HepG2 (cell line): ENCODE measurements at regions not wholly inside any gene's neighbourhood (a gene's known extent, or its start where the extent isn't known, plus 50 kb on each side); places are given as distances from the start of the nearest gene placed in this dataset.

Experiments
- LRRFIP1 ChIP-seq: sonication (generic); formaldehyde crosslinking; conservative IDR thresholded peaks from 2 replicates; pipeline ENCODE4 v1.4.0; 2020; ENCODE audit warnings: missing genetic modification reagents
- NFRKB ChIP-seq: fragments of 450-650 bp; IDR thresholded peaks from 2 replicates; pipeline ENCODE4 v1.6.1; 2017
- PRDM10 ChIP-seq: sonication (generic); formaldehyde crosslinking; IDR thresholded peaks from 2 replicates; pipeline ENCODE4 v1.4.0; 2020; ENCODE audit warnings: low read depth, missing genetic modification reagents
- SMAD3 ChIP-seq: sonication (generic); formaldehyde crosslinking; IDR thresholded peaks from 2 replicates; pipeline ENCODE4 v1.4.0; 2020; ENCODE audit warnings: missing genetic modification reagents

- TF ChIP-seq NFRKB (no peak), PRDM10 (CRISPR knock-in tag) (no peak), LRRFIP1 (no peak), SMAD3 (CRISPR knock-in tag) (no peak)
Measured at GRCh38 chr13:73911361-73911760, 222.8 kb downstream of the KLF12 start.
